HG02610 (cell line): ENCODE measurements at regions not wholly inside any gene's neighbourhood (a gene's known extent, or its start where the extent isn't known, plus 50 kb on each side); places are given as distances from the start of the nearest gene placed in this dataset.
A peak's percentile ranks its signal among the peaks of the same experiment; 100 is the strongest.
"Not testable (repeated sequence)": the region's sequence is repeated elsewhere in the genome, so short reads cannot be mapped to it uniquely, and the experiment has no call there.

Experiments used
- ATAC-seq: cut with Tn5 transposase; IDR thresholded peaks from one replicate; pipeline ENCODE4 v1.9.1; 2021; ENCODE audit warnings: mild to moderate bottlenecking, moderate library complexity; ENCODE audit not compliant: unreplicated experiment

- no peak for ATAC-seq
These were observed 62.6 kb downstream of the ZIC1 start for GRCh38 chr3:147471741-147472140.

- no peak for ATAC-seq
These were observed 63.7 kb downstream of the ZIC1 start for GRCh38 chr3:147472846-147473245.

GRCh38 chr3:147483145-147483544 lies 74.0 kb downstream of the ZIC1 start:
- no peak for ATAC-seq

- ATAC-seq, result peak; percentile 51
These were observed 74.4 kb downstream of the ZIC1 start for GRCh38 chr3:147483578-147483977.

GRCh38 chr3:147493065-147493464 lies 83.9 kb downstream of the ZIC1 start:
- ATAC-seq, result no peak

GRCh38 chr3:147493666-147494065 lies 84.5 kb downstream of the ZIC1 start:
- no peak for ATAC-seq

- ATAC-seq, result no peak
These were observed 88.1 kb downstream of the ZIC1 start for GRCh38 chr3:147497286-147497685.

GRCh38 chr3:147507638-147508286 lies 98.6 kb downstream of the ZIC1 start:
- ATAC-seq, result no peak

GRCh38 chr3:147509448-147509847 lies 100.3 kb downstream of the ZIC1 start:
- ATAC-seq, result no peak

- ATAC-seq, result no peak
These were observed 104.6 kb downstream of the ZIC1 start for GRCh38 chr3:147513785-147514184.

- ATAC-seq, result no peak
These were observed 105.4 kb downstream of the ZIC1 start for GRCh38 chr3:147514366-147515160.

GRCh38 chr3:147518465-147518864 lies 109.3 kb downstream of the ZIC1 start:
- ATAC-seq, result peak; percentile 72

- ATAC-seq, result no peak
These were observed 112.5 kb downstream of the ZIC1 start for GRCh38 chr3:147521646-147522045.

GRCh38 chr3:147522780-147523179 lies 113.6 kb downstream of the ZIC1 start:
- not testable (repeated sequence) for ATAC-seq

GRCh38 chr3:147529551-147529950 lies 120.4 kb downstream of the ZIC1 start:
- no peak for ATAC-seq

- ATAC-seq, result no peak
These were observed 128.9 kb downstream of the ZIC1 start for GRCh38 chr3:147538034-147538433.

GRCh38 chr3:147540921-147541320 lies 131.8 kb downstream of the ZIC1 start:
- ATAC-seq, result no peak

- ATAC-seq, result no peak
These were observed 135.1 kb downstream of the ZIC1 start for GRCh38 chr3:147544290-147544689.

GRCh38 chr3:147551491-147551890 lies 142.3 kb downstream of the ZIC1 start:
- ATAC-seq, result no peak

GRCh38 chr3:147554332-147554731 lies 145.2 kb downstream of the ZIC1 start:
- ATAC-seq, result no peak

- peak; percentile 70 for ATAC-seq
These were observed 163.8 kb downstream of the ZIC1 start for GRCh38 chr3:147572970-147573340.

- no peak for ATAC-seq
These were observed 165.5 kb downstream of the ZIC1 start for GRCh38 chr3:147574621-147575020.
